ENCODE measurements at regions not wholly inside any gene's neighbourhood (a gene's known extent, or its start where the extent isn't known, plus 50 kb on each side); places are given as distances from the start of the nearest gene placed in this dataset.

- TF ChIP-seq, protein P1, sequence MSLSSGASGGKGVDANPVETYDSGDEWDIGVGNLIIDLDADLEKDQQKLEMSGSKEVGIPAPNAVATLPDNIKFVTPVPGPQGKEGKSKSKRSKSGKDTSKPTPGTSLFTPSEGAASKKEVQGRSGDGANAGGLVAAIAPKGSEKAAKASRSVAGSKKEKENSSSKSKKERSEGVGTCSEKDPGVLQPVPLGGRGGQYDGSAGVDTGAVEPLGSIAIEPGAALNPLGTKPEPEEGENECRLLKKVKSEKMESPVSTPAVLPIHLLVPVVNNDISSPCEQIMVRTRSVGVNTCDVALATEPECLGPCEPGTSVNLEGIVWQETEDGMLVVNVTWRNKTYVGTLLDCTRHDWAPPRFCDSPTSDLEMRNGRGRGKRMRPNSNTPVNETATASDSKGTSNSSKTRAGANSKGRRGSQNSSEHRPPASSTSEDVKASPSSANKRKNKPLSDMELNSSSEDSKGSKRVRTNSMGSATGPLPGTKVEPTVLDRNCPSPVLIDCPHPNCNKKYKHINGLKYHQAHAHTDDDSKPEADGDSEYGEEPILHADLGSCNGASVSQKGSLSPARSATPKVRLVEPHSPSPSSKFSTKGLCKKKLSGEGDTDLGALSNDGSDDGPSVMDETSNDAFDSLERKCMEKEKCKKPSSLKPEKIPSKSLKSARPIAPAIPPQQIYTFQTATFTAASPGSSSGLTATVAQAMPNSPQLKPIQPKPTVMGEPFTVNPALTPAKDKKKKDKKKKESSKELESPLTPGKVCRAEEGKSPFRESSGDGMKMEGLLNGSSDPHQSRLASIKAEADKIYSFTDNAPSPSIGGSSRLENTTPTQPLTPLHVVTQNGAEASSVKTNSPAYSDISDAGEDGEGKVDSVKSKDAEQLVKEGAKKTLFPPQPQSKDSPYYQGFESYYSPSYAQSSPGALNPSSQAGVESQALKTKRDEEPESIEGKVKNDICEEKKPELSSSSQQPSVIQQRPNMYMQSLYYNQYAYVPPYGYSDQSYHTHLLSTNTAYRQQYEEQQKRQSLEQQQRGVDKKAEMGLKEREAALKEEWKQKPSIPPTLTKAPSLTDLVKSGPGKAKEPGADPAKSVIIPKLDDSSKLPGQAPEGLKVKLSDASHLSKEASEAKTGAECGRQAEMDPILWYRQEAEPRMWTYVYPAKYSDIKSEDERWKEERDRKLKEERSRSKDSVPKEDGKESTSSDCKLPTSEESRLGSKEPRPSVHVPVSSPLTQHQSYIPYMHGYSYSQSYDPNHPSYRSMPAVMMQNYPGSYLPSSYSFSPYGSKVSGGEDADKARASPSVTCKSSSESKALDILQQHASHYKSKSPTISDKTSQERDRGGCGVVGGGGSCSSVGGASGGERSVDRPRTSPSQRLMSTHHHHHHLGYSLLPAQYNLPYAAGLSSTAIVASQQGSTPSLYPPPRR (CRISPR knock-in tag; IDR thresholded peaks at IDR 0.05; ENCODE audit: borderline replicate concordance) = no peak
- TF ChIP-seq ZNF432 (CRISPR knock-in tag; IDR thresholded peaks at IDR 0.05; ENCODE audit: borderline replicate concordance) (no peak), SP1 (IDR thresholded peaks at IDR 0.05) (no peak), SP1 (CRISPR knock-in tag; IDR thresholded peaks at IDR 0.05) (no peak), SRSF9 (IDR thresholded peaks at IDR 0.05; ENCODE audit: borderline replicate concordance, insufficient read depth, low read depth, low read length, poor library complexity, severe bottlenecking) (no peak)
- TF ChIP-seq, protein P2, sequence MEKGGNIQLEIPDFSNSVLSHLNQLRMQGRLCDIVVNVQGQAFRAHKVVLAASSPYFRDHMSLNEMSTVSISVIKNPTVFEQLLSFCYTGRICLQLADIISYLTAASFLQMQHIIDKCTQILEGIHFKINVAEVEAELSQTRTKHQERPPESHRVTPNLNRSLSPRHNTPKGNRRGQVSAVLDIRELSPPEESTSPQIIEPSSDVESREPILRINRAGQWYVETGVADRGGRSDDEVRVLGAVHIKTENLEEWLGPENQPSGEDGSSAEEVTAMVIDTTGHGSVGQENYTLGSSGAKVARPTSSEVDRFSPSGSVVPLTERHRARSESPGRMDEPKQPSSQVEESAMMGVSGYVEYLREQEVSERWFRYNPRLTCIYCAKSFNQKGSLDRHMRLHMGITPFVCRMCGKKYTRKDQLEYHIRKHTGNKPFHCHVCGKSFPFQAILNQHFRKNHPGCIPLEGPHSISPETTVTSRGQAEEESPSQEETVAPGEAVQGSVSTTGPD (CRISPR knock-in tag; IDR thresholded peaks at IDR 0.05) = no peak
Measured at GRCh38 chr7:110246118-110246517, 844.8 kb upstream of the LRRN3 start (continued).

GRCh38 chr7:110253093-110253492 is 837.8 kb upstream of the LRRN3 start:
- POLR2A ChIA-PET = no interaction called here
- in situ Hi-C loops (cut with HindIII; ENCODE audit: extremely low pct_ligation_motif_present, low pct_unique_long_range_greater_than_20kb) = no loop called here
- Histone ChIP-seq H3K27me3 (ENCODE audit: control insufficient read depth in 1 of 2, insufficient read depth in 2 of 2, low read length in 2 of 2) (no peaks in the 10 kb centered on the region), H3K27ac (ENCODE audit: extremely low read length, insufficient read depth, low read length) (no peak overlapping the region), H3K79me2 (ENCODE audit: insufficient read depth, low read length) (no peaks in the 10 kb centered on the region), H3K9ac (ENCODE audit: insufficient read depth, low read depth, low read length) (no peak overlapping the region), H4K20me1 (ENCODE audit: insufficient read depth, low read length) (no peaks in the 10 kb centered on the region), H3K9me3 (ENCODE audit: low read length) (no peaks in the 10 kb centered on the region), H2AFZ (ENCODE audit: low read length) (no peak overlapping the region), H3K36me3 (replicated peaks in 1 of 2; ENCODE audit: control insufficient read depth in 1 of 2, insufficient read depth in 2 of 2, low read length in 2 of 2) (no peaks in the 10 kb centered on the region), H3K4me1 (ENCODE audit: insufficient read depth, low read length) (no peaks in the 10 kb centered on the region), H3K4me3 (replicated peaks in 1 of 3; ENCODE audit: insufficient read depth in 1 of 3, low read depth in 2 of 3, low read length in 3 of 3) (no peak overlapping the region), H3K4me2 (ENCODE audit: low read depth, low read length) (no peak overlapping the region)
- ATAC-seq (no peak), DNase-seq (ENCODE audit: low spot score) (no peak), FAIRE-seq (no peak)
- intact Hi-C loops (cut with micrococcal nuclease; ENCODE audit: unreplicated experiment) = no loop called here
- no TSS peak for BruUV-seq (replicated peaks)
- WGBS (ENCODE audit: low lambda C conversion rate) = 3% methylated on average over 4 of the region's 4 CpGs
- CTCF ChIA-PET (ENCODE audit: low intra/inter-chr PET ratio, low total read pairs) = no interaction called here
- TF ChIP-seq, protein P3, sequence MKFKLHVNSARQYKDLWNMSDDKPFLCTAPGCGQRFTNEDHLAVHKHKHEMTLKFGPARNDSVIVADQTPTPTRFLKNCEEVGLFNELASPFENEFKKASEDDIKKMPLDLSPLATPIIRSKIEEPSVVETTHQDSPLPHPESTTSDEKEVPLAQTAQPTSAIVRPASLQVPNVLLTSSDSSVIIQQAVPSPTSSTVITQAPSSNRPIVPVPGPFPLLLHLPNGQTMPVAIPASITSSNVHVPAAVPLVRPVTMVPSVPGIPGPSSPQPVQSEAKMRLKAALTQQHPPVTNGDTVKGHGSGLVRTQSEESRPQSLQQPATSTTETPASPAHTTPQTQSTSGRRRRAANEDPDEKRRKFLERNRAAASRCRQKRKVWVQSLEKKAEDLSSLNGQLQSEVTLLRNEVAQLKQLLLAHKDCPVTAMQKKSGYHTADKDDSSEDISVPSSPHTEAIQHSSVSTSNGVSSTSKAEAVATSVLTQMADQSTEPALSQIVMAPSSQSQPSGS (CRISPR knock-in tag; IDR thresholded peaks at IDR 0.05) = no peak
- TF ChIP-seq ZBTB43 (CRISPR knock-in tag; conservative IDR thresholded peaks at IDR 0.05) (no peak), ZNF777 (CRISPR knock-in tag; IDR thresholded peaks at IDR 0.05) (no peak), AFF4 (CRISPR knock-in tag; IDR thresholded peaks at IDR 0.05) (no peak)
